ENCODE measurements at regions not wholly inside any gene's neighbourhood (a gene's known extent, or its start where the extent isn't known, plus 50 kb on each side); places are given as distances from the start of the nearest gene placed in this dataset.

GRCh38 chrX:30995060-30995700 is 76.7 kb downstream of the FTHL17 start:
- TF ChIP-seq POLR2A (IDR thresholded peaks at IDR 0.05; ENCODE audit: low read length) (no peak), GATA1 (IDR thresholded peaks at IDR 0.05; ENCODE audit: low read depth, low read length) (no peak)

All from erythroblast (primary cell).